HepG2 (cell line): ENCODE measurements at regions not wholly inside any gene's neighbourhood (a gene's known extent, or its start where the extent isn't known, plus 50 kb on each side); places are given as distances from the start of the nearest gene placed in this dataset.

Experiments used
- BCL3 ChIP-seq: sonication (generic); formaldehyde crosslinking; IDR thresholded peaks from 2 replicates; pipeline ENCODE4 v1.5.1; 2020; ENCODE audit warnings: mild to moderate bottlenecking, missing genetic modification reagents, moderate library complexity
- BHLHE40 ChIP-seq: IDR thresholded peaks from 2 replicates; pipeline ENCODE4 v1.6.1; 2011; ENCODE audit warnings: low read length, improper control_type of control experiment
- BRCA1 ChIP-seq: sonication (generic); formaldehyde crosslinking; IDR thresholded peaks from 2 replicates; pipeline ENCODE4 v1.4.0; 2020; ENCODE audit warnings: missing genetic modification reagents
- CTCF ChIP-seq: sonication (generic); formaldehyde crosslinking; IDR thresholded peaks from 2 replicates; pipeline ENCODE4 v1.5.0; 2020; ENCODE audit warnings: mild to moderate bottlenecking, missing genetic modification reagents, moderate library complexity
- GTF2F1 ChIP-seq: fragments of 150-350 bp; IDR thresholded peaks from 2 replicates; pipeline ENCODE4 v1.6.1; 2014; ENCODE audit warnings: low read length
- HBP1 ChIP-seq: IDR thresholded peaks from 2 replicates; pipeline ENCODE4 v1.6.1; 2016; ENCODE audit warnings: low read depth, control low read depth
- HES4 ChIP-seq: sonication (generic); formaldehyde crosslinking; IDR thresholded peaks from 2 replicates; pipeline ENCODE4 v1.9.0; 2021; ENCODE audit warnings: mild to moderate bottlenecking, missing genetic modification reagents, borderline replicate concordance
- NFE2L1 ChIP-seq: sonication (generic); formaldehyde crosslinking; IDR thresholded peaks from 2 replicates; pipeline ENCODE4 v1.4.0; 2020; ENCODE audit warnings: missing genetic modification reagents, mild to moderate bottlenecking, borderline replicate concordance
- POLR2AphosphoS2 ChIP-seq: IDR thresholded peaks from 2 replicates; pipeline ENCODE4 v1.6.1; 2011; ENCODE audit warnings: low read depth, low read length, improper control_type of control experiment
- STAG1 ChIP-seq: sonication (generic); formaldehyde crosslinking; IDR thresholded peaks from 2 replicates; pipeline ENCODE4 v1.4.0; 2020; ENCODE audit warnings: missing genetic modification reagents
- TF ChIP-seq, protein P1 (sequence below), 2 experiments: IDR thresholded peaks; 2 replicates each; pipeline ENCODE4 v1.6.1; 2011 to 2012; ENCODE audit warnings: low read length in 2 of 2, borderline replicate concordance in 1 of 2, low read depth in 1 of 2, mild to moderate bottlenecking in 1 of 2, moderate library complexity in 1 of 2

DNA sequence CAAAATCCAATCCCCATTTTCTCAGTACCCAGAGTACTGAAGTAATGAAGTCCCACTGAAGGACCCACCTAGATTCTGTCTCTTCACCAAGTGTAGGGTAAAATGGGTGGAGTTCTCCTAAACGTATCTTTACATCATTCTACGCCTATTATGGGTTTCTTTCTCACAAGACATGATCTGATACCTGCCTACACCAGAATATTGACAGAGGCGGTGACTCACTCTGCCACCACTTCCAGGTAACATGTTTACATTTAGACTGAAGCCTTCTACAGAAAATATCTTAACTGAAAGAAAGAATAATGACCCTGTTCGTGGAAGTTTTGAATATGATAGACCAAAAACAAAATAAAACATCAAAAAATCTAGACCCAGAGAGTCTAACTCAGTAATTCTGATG lies 89.8 kb downstream of the BTG1 start:
- TF ChIP-seq STAG1 (CRISPR knock-in tag), result no peak
- no peak for TF ChIP-seq NFE2L1 (CRISPR knock-in tag)
- TF ChIP-seq HBP1 (CRISPR knock-in tag), result no peak
- TF ChIP-seq GTF2F1, result no peak
- no peak for TF ChIP-seq BRCA1 (CRISPR knock-in tag)
- no peak for TF ChIP-seq POLR2AphosphoS2
- TF ChIP-seq BHLHE40, result no peak
- TF ChIP-seq, protein P1, sequence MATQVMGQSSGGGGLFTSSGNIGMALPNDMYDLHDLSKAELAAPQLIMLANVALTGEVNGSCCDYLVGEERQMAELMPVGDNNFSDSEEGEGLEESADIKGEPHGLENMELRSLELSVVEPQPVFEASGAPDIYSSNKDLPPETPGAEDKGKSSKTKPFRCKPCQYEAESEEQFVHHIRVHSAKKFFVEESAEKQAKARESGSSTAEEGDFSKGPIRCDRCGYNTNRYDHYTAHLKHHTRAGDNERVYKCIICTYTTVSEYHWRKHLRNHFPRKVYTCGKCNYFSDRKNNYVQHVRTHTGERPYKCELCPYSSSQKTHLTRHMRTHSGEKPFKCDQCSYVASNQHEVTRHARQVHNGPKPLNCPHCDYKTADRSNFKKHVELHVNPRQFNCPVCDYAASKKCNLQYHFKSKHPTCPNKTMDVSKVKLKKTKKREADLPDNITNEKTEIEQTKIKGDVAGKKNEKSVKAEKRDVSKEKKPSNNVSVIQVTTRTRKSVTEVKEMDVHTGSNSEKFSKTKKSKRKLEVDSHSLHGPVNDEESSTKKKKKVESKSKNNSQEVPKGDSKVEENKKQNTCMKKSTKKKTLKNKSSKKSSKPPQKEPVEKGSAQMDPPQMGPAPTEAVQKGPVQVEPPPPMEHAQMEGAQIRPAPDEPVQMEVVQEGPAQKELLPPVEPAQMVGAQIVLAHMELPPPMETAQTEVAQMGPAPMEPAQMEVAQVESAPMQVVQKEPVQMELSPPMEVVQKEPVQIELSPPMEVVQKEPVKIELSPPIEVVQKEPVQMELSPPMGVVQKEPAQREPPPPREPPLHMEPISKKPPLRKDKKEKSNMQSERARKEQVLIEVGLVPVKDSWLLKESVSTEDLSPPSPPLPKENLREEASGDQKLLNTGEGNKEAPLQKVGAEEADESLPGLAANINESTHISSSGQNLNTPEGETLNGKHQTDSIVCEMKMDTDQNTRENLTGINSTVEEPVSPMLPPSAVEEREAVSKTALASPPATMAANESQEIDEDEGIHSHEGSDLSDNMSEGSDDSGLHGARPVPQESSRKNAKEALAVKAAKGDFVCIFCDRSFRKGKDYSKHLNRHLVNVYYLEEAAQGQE (IDR thresholded peaks at IDR 0.05; ENCODE audit: borderline replicate concordance in 1 of 2, low read depth in 1 of 2, low read length in 2 of 2), result no peak
- TF ChIP-seq CTCF (CRISPR knock-in tag), result no peak
- TF ChIP-seq BCL3 (CRISPR knock-in tag), result no peak
- TF ChIP-seq HES4 (CRISPR knock-in tag), result no peak
